ENCODE measurements at regions not wholly inside any gene's neighbourhood (a gene's known extent, or its start where the extent isn't known, plus 50 kb on each side); places are given as distances from the start of the nearest gene placed in this dataset.

DNA sequence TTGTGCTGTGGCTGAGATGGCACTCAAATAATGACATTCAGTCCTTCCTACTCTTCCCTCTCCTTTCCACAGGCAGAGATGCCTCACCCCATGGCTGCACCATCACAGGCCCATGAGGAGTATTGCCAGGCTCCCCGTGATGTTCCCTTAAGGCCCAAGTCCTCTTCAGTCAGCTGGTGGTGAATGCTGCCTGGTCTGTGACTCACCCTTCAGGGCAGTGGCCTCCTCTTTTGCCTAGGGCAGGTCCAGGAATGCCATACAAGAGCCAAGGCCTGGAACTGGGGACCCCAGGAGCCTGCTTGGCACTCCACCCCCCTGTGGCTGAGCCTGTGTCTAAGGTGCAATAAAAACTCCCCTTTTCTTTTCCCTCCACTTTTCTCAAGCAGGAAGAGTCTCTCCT, 144.2 kb upstream of the GEMIN8 start:
- TF ChIP-seq LEF1 (IDR thresholded peaks at IDR 0.05; ENCODE audit: borderline replicate concordance) (no peak), FOXM1 (IDR thresholded peaks at IDR 0.05; ENCODE audit: borderline replicate concordance) (no peak), SP1 (IDR thresholded peaks at IDR 0.05) (no peak), HDGF (IDR thresholded peaks at IDR 0.05; ENCODE audit: borderline replicate concordance) (no peak), NFRKB (IDR thresholded peaks at IDR 0.05) (no peak), CTBP1 (IDR thresholded peaks at IDR 0.05; ENCODE audit: borderline replicate concordance) (no peak), ELF4 (IDR thresholded peaks at IDR 0.05) (no peak), FOXA1 (IDR thresholded peaks at IDR 0.05) (no peak), L3MBTL2 (conservative IDR thresholded peaks at IDR 0.05) (no peak), SUZ12 (IDR thresholded peaks at IDR 0.05) (no peak), FOXK2 (IDR thresholded peaks at IDR 0.05) (no peak)
